Endothelial cell of umbilical vein (primary cell): ENCODE measurements at regions not wholly inside any gene's neighbourhood (a gene's known extent, or its start where the extent isn't known, plus 50 kb on each side); places are given as distances from the start of the nearest gene placed in this dataset.

Experiments used
- BruUV-seq: library from RNA; stranded (reverse); fragments of 400-500 nt; replicated peaks from 2 replicates; lab custom pipeline; 2021; lab: Mats Ljungman, UMichigan
- CTCF ChIA-PET: fragments of 300-600, 350-600 bp; sonication (Branson Sonifier 250); formaldehyde crosslinking; loops from one replicate; lab custom pipeline; 2021; ENCODE audit warnings: antibody characterized with exemption, inconsistent platforms; lab: Charles Lee
- POLR2A ChIA-PET: fragments of 300-600, 350-600 bp; sonication (Branson Sonifier 250); formaldehyde crosslinking; loops from one replicate; lab custom pipeline; 2021; ENCODE audit warnings: antibody characterized with exemption, inconsistent platforms; lab: Charles Lee
- DNase-seq: peaks from one replicate; pipeline ENCODE4 v3.0.0-alpha.2; 2011; ENCODE audit warnings: low read depth, low spot score
- FAIRE-seq: peaks from 2 replicates; lab custom pipeline; 2011; peaks lifted over from hg19 to GRCh38; lab: Jason Lieb, UNC
- H2AFZ ChIP-seq: 2 replicates; pipeline ENCODE4 v1.6.0; 2012; ENCODE audit warnings: low read depth, low read length, control low read depth, inconsistent platforms
- H3K27ac ChIP-seq: 2 replicates; pipeline ENCODE4 v1.5.1; 2011; ENCODE audit warnings: low read depth, mild to moderate bottlenecking, control low read depth, low read length, moderate library complexity; ENCODE audit not compliant: insufficient read depth
- H3K27me3 ChIP-seq, 2 experiments: 2 replicates each; pipeline versions ENCODE4 v1.6.0 to v1.6.1; 2011; ENCODE audit warnings: low read length in 2 of 2, mixed read lengths in 1 of 2; ENCODE audit not compliant: control insufficient read depth in 2 of 2, insufficient read depth in 2 of 2
- H3K36me3 ChIP-seq, 2 experiments: 2 replicates in 1 of 2; 3 replicates in 1 of 2; pipeline ENCODE4 v1.5.1; 2011; ENCODE audit warnings: low read length in 2 of 2, mild to moderate bottlenecking in 1 of 2, moderate library complexity in 1 of 2; ENCODE audit not compliant: control insufficient read depth in 2 of 2, insufficient read depth in 2 of 2; ENCODE audit errors: extremely low read depth in 1 of 2
- H3K4me1 ChIP-seq: 3 replicates; pipeline ENCODE4 v1.5.1; 2011; ENCODE audit warnings: mild to moderate bottlenecking, low read length; ENCODE audit not compliant: control insufficient read depth, insufficient read depth; ENCODE audit errors: extremely low read depth
- H3K4me2 ChIP-seq: 2 replicates; pipeline ENCODE4 v1.6.1; 2011; ENCODE audit warnings: low read length, control low read depth, mixed read lengths; ENCODE audit not compliant: insufficient read depth
- H3K4me3 ChIP-seq, 3 experiments: fragments of 200-600 bp in 1 of 3; sonication (generic), shearing (Covaris generic) in 1 of 3; replicated peaks in 1 of 3; 2 replicates each; pipeline ENCODE4 v1.5.1; 2011 to 2016; ENCODE audit warnings: control low read depth in 3 of 3, low read length in 3 of 3, mild to moderate bottlenecking in 2 of 3, inconsistent platforms in 1 of 3, low read depth in 1 of 3, moderate library complexity in 1 of 3; ENCODE audit not compliant: insufficient read depth in 1 of 3
- H3K79me2 ChIP-seq: 2 replicates; pipeline ENCODE4 v1.6.0; 2012; ENCODE audit warnings: low read length, inconsistent platforms; ENCODE audit not compliant: control insufficient read depth, insufficient read depth
- H3K9ac ChIP-seq: replicated peaks from 2 replicates; pipeline ENCODE3; 2011; ENCODE audit warnings: low read length, control low read depth; ENCODE audit not compliant: insufficient read depth; ENCODE audit errors: extremely low read depth
- H3K9me1 ChIP-seq: replicated peaks from 3 replicates; pipeline ENCODE4 v1.6.0; 2011; ENCODE audit warnings: mild to moderate bottlenecking, low read length; ENCODE audit not compliant: control insufficient read depth, insufficient read depth; ENCODE audit errors: extremely low read depth
- H3K9me3 ChIP-seq: replicated peaks from 2 replicates; pipeline ENCODE4 v1.5.1; 2012; ENCODE audit warnings: low read length, inconsistent platforms; ENCODE audit not compliant: control insufficient read depth, insufficient read depth
- H4K20me1 ChIP-seq: replicated peaks from 2 replicates; pipeline ENCODE3; 2011; ENCODE audit warnings: mild to moderate bottlenecking, low read length; ENCODE audit not compliant: control insufficient read depth, insufficient read depth; ENCODE audit errors: extremely low read depth
- EZH2 ChIP-seq: IDR thresholded peaks from 2 replicates; pipeline ENCODE4 v1.6.1; 2012; ENCODE audit warnings: borderline replicate concordance, low read depth, mild to moderate bottlenecking, moderate library complexity, low read length, inconsistent platforms; ENCODE audit not compliant: severe bottlenecking
- FOS ChIP-seq: IDR thresholded peaks from 2 replicates; pipeline ENCODE4 v1.6.1; 2011; ENCODE audit warnings: mild to moderate bottlenecking, low read length, moderate library complexity, borderline replicate concordance; ENCODE audit not compliant: insufficient read depth
- GATA2 ChIP-seq: IDR thresholded peaks from 2 replicates; pipeline ENCODE4 v1.7.0; 2011; ENCODE audit warnings: low read depth, mild to moderate bottlenecking, moderate library complexity, mixed read lengths, low read length; ENCODE audit not compliant: insufficient read length, insufficient read depth
- JUN ChIP-seq: IDR thresholded peaks from 2 replicates; pipeline ENCODE4 v1.6.1; 2011; ENCODE audit warnings: borderline replicate concordance, low read depth; ENCODE audit not compliant: insufficient read length, insufficient read depth
- MYC ChIP-seq: IDR thresholded peaks from one replicate; pipeline ENCODE4 v1.6.1; 2011; ENCODE audit warnings: mild to moderate bottlenecking, low read depth, low read length
- POLR2A ChIP-seq: IDR thresholded peaks from 2 replicates; pipeline ENCODE4 v1.6.1; 2012; ENCODE audit warnings: low read depth, mild to moderate bottlenecking, control low read depth, low read length
- POLR2AphosphoS5 ChIP-seq: IDR thresholded peaks from 2 replicates; pipeline ENCODE4 v1.6.1; 2012; ENCODE audit warnings: low read depth, mild to moderate bottlenecking, control low read depth, low read length, moderate library complexity; ENCODE audit not compliant: insufficient read depth
- dilution Hi-C: fragments of 300-500 bp; cut with MboI; formaldehyde crosslinking; loops from one replicate; pipeline ENCODE4 v1.15.0; 2019; ENCODE audit warnings: low sequenced_read_pairs; ENCODE audit not compliant: extremely low pct_ligation_motif_present
- intact Hi-C: fragments of 100-400 bp; cut with micrococcal nuclease; formaldehyde crosslinking; loops from one replicate; pipeline ENCODE4 v1.10.0; 2022
- TF ChIP-seq, protein P1 (sequence below): IDR thresholded peaks from 2 replicates; pipeline ENCODE4 v1.6.1; 2011; ENCODE audit not compliant: insufficient read depth, insufficient read length
- TF ChIP-seq, protein P2 (sequence below), 2 donors: IDR thresholded peaks; 1 replicate in 1 of 2; 2 replicates in 1 of 2; pipeline ENCODE4 v1.5.1; 2011; ENCODE audit warnings: low read length in 2 of 2, mild to moderate bottlenecking in 2 of 2, moderate library complexity in 2 of 2, control low read depth in 1 of 2, inconsistent platforms in 1 of 2, low read depth in 1 of 2; ENCODE audit not compliant: insufficient read depth in 1 of 2; ENCODE audit errors: extremely low read depth in 1 of 2

DNA sequence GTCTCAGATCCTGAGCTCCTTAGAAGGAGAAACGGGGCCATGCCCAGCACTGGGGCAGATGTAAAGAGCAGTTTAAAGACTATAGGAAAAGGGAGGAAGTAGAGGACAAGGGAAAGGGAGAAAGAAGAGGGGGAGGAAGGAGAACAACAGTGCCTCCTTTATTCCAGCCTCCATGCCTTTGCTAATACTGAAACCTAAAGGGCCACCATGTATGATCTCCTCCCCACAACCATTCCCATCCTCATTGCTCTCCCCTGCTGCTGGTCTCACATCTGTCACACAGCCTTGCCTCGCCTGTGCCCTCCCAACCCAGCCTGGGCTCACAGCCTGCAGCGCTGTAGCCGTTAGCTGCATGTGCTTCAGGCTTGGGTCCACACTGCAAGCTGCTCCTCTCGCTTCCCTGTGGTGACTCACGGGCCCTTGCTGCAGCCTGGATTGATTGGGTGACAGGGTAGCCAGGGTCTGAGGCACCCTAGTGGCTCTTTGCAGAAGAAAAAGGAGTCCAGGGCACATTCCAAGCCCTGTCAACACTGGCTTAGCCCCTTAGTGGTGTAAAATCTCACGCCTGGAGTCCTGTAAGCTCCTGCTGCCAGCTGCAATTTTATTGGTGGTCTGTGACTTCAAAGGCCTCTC is 281.9 kb downstream of the SRBD1 start:
- Histone ChIP-seq H3K4me3 (no peak overlapping the region), H4K20me1 (no peaks in the 10 kb centered on the region), H3K9me3 (no peaks in the 10 kb centered on the region), H3K4me1 (peaks cover 10% of the 10 kb centered on the region), H3K9me1 (no peaks in the 10 kb centered on the region), H3K9ac (no peak overlapping the region), H3K27me3 (no peaks in the 10 kb centered on the region), H2AFZ (no peak overlapping the region), H3K79me2 (no peaks in the 10 kb centered on the region), H3K36me3 (no peaks in the 10 kb centered on the region), H3K27ac (no peak overlapping the region), H3K4me2 (no peak overlapping the region)
- dilution Hi-C loops, result no loop called here
- TF ChIP-seq, protein P1, sequence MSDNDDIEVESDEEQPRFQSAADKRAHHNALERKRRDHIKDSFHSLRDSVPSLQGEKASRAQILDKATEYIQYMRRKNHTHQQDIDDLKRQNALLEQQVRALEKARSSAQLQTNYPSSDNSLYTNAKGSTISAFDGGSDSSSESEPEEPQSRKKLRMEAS, result no peak
- TF ChIP-seq EZH2, result no peak
- TF ChIP-seq FOS, result no peak
- FAIRE-seq (peak; percentile 42), DNase-seq (no peak)
- intact Hi-C loops, result no loop called here
- BruUV-seq, result no TSS peak
- POLR2A ChIA-PET, result no interaction called here
- CTCF ChIA-PET, result interaction anchor here (1.3 to 2.6 kb wide), 3 partner anchors 11 to 88 kb away, joined by 3 to 18 read pairs (median 9); no protein-coding TSS in a partner anchor

GRCh38 chr2:45328264-45328870 is 282.7 kb downstream of the SRBD1 start:
- no TSS peak for BruUV-seq
- H3K4me3 ChIP-seq, result no peak overlapping the region
- H2AFZ ChIP-seq, result no peak overlapping the region
- no peak overlapping the region for H3K9ac ChIP-seq
- TF ChIP-seq POLR2A (no peak), JUN (no peak), GATA2 (no peak), FOS (no peak), MYC (no peak), POLR2AphosphoS5 (no peak), EZH2 (no peak)
- TF ChIP-seq, protein P2, sequence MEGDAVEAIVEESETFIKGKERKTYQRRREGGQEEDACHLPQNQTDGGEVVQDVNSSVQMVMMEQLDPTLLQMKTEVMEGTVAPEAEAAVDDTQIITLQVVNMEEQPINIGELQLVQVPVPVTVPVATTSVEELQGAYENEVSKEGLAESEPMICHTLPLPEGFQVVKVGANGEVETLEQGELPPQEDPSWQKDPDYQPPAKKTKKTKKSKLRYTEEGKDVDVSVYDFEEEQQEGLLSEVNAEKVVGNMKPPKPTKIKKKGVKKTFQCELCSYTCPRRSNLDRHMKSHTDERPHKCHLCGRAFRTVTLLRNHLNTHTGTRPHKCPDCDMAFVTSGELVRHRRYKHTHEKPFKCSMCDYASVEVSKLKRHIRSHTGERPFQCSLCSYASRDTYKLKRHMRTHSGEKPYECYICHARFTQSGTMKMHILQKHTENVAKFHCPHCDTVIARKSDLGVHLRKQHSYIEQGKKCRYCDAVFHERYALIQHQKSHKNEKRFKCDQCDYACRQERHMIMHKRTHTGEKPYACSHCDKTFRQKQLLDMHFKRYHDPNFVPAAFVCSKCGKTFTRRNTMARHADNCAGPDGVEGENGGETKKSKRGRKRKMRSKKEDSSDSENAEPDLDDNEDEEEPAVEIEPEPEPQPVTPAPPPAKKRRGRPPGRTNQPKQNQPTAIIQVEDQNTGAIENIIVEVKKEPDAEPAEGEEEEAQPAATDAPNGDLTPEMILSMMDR (IDR thresholded peaks at IDR 0.05; ENCODE audit: extremely low read depth in 1 of 2, insufficient read depth in 1 of 2, low read depth in 1 of 2, low read length in 2 of 2), result no peak
- TF ChIP-seq, protein P1, result no peak
- H3K4me1 ChIP-seq, result peaks cover 14% of the 10 kb centered on the region
- no peaks in the 10 kb centered on the region for H4K20me1 ChIP-seq
- H3K79me2 ChIP-seq, result no peaks in the 10 kb centered on the region
- no peaks in the 10 kb centered on the region for H3K27me3 ChIP-seq
- intact Hi-C loops, result no loop called here
- H3K9me3 ChIP-seq, result no peaks in the 10 kb centered on the region
- dilution Hi-C loops, result no loop called here
- no peaks in the 10 kb centered on the region for H3K36me3 ChIP-seq
- H3K9me1 ChIP-seq, result no peaks in the 10 kb centered on the region
- DNase-seq (no peak), FAIRE-seq (no peak)
- ChIA-PET POLR2A (no interaction called here), CTCF (interaction anchor here (1.3 to 2.6 kb wide), 3 partner anchors 12 to 88 kb away, joined by 3 to 9 read pairs (median 4); no protein-coding TSS in a partner anchor)
- H3K27ac ChIP-seq, result no peak overlapping the region
- H3K4me2 ChIP-seq, result no peak overlapping the region
